ENCODE measurements at regions not wholly inside any gene's neighbourhood (a gene's known extent, or its start where the extent isn't known, plus 50 kb on each side); places are given as distances from the start of the nearest gene placed in this dataset.

GRCh38 chr17:69916761-69917160, 158.3 kb upstream of the KCNJ16 start:
- H2AK5ac ChIP-seq (ENCODE audit: low read length), result no peak overlapping the region
- no peaks in the 10 kb centered on the region for H3K27me3 ChIP-seq (ENCODE audit: insufficient read depth, low read length)
- peaks cover 2% of the 10 kb centered on the region for H3K79me1 ChIP-seq (ENCODE audit: low read length)
- no peak overlapping the region for H2BK5ac ChIP-seq (ENCODE audit: low read depth, low read length, poor library complexity)
- H4K91ac ChIP-seq (ENCODE audit: low read depth, low read length), result no peak overlapping the region
- no peak overlapping the region for H3K14ac ChIP-seq (ENCODE audit: low read length)
- DNase-seq, result no peak
- H3K4ac ChIP-seq (ENCODE audit: low read depth, low read length), result no peak overlapping the region
- no peak overlapping the region for H2BK120ac ChIP-seq (ENCODE audit: insufficient read depth, low read length, poor library complexity)
- H3K4me2 ChIP-seq (ENCODE audit: low read length), result no peak overlapping the region
- no peaks in the 10 kb centered on the region for H3K9me3 ChIP-seq (ENCODE audit: insufficient read depth, low read depth, low read length)
- H3K36me3 ChIP-seq (ENCODE audit: control insufficient read depth in 1 of 2, insufficient read depth in 2 of 2, low read length in 2 of 2), result no peaks in the 10 kb centered on the region
- H4K12ac ChIP-seq (ENCODE audit: low read depth, low read length), result no peak overlapping the region
- no peaks in the 10 kb centered on the region for H3K79me2 ChIP-seq (ENCODE audit: control insufficient read depth, insufficient read depth, low read length, poor library complexity)
- no peak overlapping the region for H4K8ac ChIP-seq (ENCODE audit: low read depth, low read length)
- H2BK12ac ChIP-seq (ENCODE audit: low read length), result no peak overlapping the region
- no peak overlapping the region for H3K4me3 ChIP-seq (ENCODE audit: low read depth, low read length)
- peaks cover 0 to 2% of the 10 kb centered on the region in 2 experiments for H3K4me1 ChIP-seq (ENCODE audit: control insufficient read depth in 1 of 2, insufficient read depth in 2 of 2, low read length in 2 of 2)
- no peak overlapping the region for H2AFZ ChIP-seq (ENCODE audit: insufficient read depth, low read length, poor library complexity)
- no peak overlapping the region for H3K23ac ChIP-seq (ENCODE audit: low read length)
- no peak overlapping the region for H3K9ac ChIP-seq (ENCODE audit: low read length)
- no peak overlapping the region for H3K27ac ChIP-seq (ENCODE audit: low read depth, low read length)
- no CpG with 5 or more reads among the region's 2 CpGs for WGBS (ENCODE audit: extremely low coverage, insufficient coverage, insufficient read length)
- no peak overlapping the region for H3K18ac ChIP-seq (ENCODE audit: low read length)

GRCh38 chr17:69918164-69918563, 156.9 kb upstream of the KCNJ16 start:
- DNase-seq, result no peak
- no peak overlapping the region for H2BK12ac ChIP-seq (ENCODE audit: low read length)
- no peak overlapping the region for H2AFZ ChIP-seq (ENCODE audit: insufficient read depth, low read length, poor library complexity)
- H3K9me3 ChIP-seq (ENCODE audit: insufficient read depth, low read depth, low read length), result no peaks in the 10 kb centered on the region
- H3K4me2 ChIP-seq (ENCODE audit: low read length), result no peak overlapping the region
- H3K27ac ChIP-seq (ENCODE audit: low read depth, low read length), result no peak overlapping the region
- H4K91ac ChIP-seq (ENCODE audit: low read depth, low read length), result no peak overlapping the region
- H4K8ac ChIP-seq (ENCODE audit: low read depth, low read length), result no peak overlapping the region
- no peak overlapping the region for H2BK120ac ChIP-seq (ENCODE audit: insufficient read depth, low read length, poor library complexity)
- no peak overlapping the region for H4K12ac ChIP-seq (ENCODE audit: low read depth, low read length)
- no peak overlapping the region for H3K14ac ChIP-seq (ENCODE audit: low read length)
- no peaks in the 10 kb centered on the region for H3K36me3 ChIP-seq (ENCODE audit: control insufficient read depth in 1 of 2, insufficient read depth in 2 of 2, low read length in 2 of 2)
- peaks cover 2% of the 10 kb centered on the region for H3K79me1 ChIP-seq (ENCODE audit: low read length)
- no peak overlapping the region for H2AK5ac ChIP-seq (ENCODE audit: low read length)
- no CpG with 5 or more reads among the region's 4 CpGs for WGBS (ENCODE audit: extremely low coverage, insufficient coverage, insufficient read length)
- H3K79me2 ChIP-seq (ENCODE audit: control insufficient read depth, insufficient read depth, low read length, poor library complexity), result no peaks in the 10 kb centered on the region
- no peaks in the 10 kb centered on the region for H3K27me3 ChIP-seq (ENCODE audit: insufficient read depth, low read length)
- no peak overlapping the region for H3K18ac ChIP-seq (ENCODE audit: low read length)
- no peak overlapping the region for H3K23ac ChIP-seq (ENCODE audit: low read length)
- no peak overlapping the region for H3K4me3 ChIP-seq (ENCODE audit: low read depth, low read length)
- H3K4me1 ChIP-seq (ENCODE audit: control insufficient read depth in 1 of 2, insufficient read depth in 2 of 2, low read length in 2 of 2), result peaks cover 0 to 2% of the 10 kb centered on the region in 2 experiments
- H3K9ac ChIP-seq (ENCODE audit: low read length), result no peak overlapping the region
- H3K4ac ChIP-seq (ENCODE audit: low read depth, low read length), result no peak overlapping the region
- H2BK5ac ChIP-seq (ENCODE audit: low read depth, low read length, poor library complexity), result no peak overlapping the region

- Histone ChIP-seq H3K36me3 (ENCODE audit: control insufficient read depth in 1 of 2, insufficient read depth in 2 of 2, low read length in 2 of 2) (no peaks in the 10 kb centered on the region), H4K12ac (ENCODE audit: low read depth, low read length) (no peak overlapping the region), H2BK12ac (ENCODE audit: low read length) (no peak overlapping the region), H3K27ac (ENCODE audit: low read depth, low read length) (no peak overlapping the region), H3K18ac (ENCODE audit: low read length) (no peak overlapping the region), H3K9me3 (ENCODE audit: insufficient read depth, low read depth, low read length) (no peaks in the 10 kb centered on the region), H2AK5ac (ENCODE audit: low read length) (no peak overlapping the region), H3K9ac (ENCODE audit: low read length) (no peak overlapping the region), H4K91ac (ENCODE audit: low read depth, low read length) (no peak overlapping the region), H3K23ac (ENCODE audit: low read length) (no peak overlapping the region), H2BK5ac (ENCODE audit: low read depth, low read length, poor library complexity) (no peak overlapping the region), H3K79me2 (ENCODE audit: control insufficient read depth, insufficient read depth, low read length, poor library complexity) (no peaks in the 10 kb centered on the region), H3K4me3 (ENCODE audit: low read depth, low read length) (no peak overlapping the region), H2AFZ (ENCODE audit: insufficient read depth, low read length, poor library complexity) (no peak overlapping the region), H3K27me3 (ENCODE audit: insufficient read depth, low read length) (no peaks in the 10 kb centered on the region), H3K4me1 (ENCODE audit: control insufficient read depth in 1 of 2, insufficient read depth in 2 of 2, low read length in 2 of 2) (peaks cover 0 to 2% of the 10 kb centered on the region in 2 experiments), H3K14ac (ENCODE audit: low read length) (no peak overlapping the region), H4K8ac (ENCODE audit: low read depth, low read length) (no peak overlapping the region), H3K4me2 (ENCODE audit: low read length) (no peak overlapping the region), H3K4ac (ENCODE audit: low read depth, low read length) (no peak overlapping the region), H2BK120ac (ENCODE audit: insufficient read depth, low read length, poor library complexity) (no peak overlapping the region), H3K79me1 (ENCODE audit: low read length) (peaks cover 2% of the 10 kb centered on the region)
- DNase-seq, result no peak
- WGBS (ENCODE audit: extremely low coverage, insufficient coverage, insufficient read length), result no CpG with 5 or more reads among the region's 2 CpGs
Measured at GRCh38 chr17:69919789-69920188, 155.2 kb upstream of the KCNJ16 start.

- Histone ChIP-seq H3K23ac (ENCODE audit: low read length) (no peak overlapping the region), H4K12ac (ENCODE audit: low read depth, low read length) (no peak overlapping the region), H3K4me1 (ENCODE audit: control insufficient read depth in 1 of 2, insufficient read depth in 2 of 2, low read length in 2 of 2) (peaks cover 0 to 2% of the 10 kb centered on the region in 2 experiments), H3K36me3 (ENCODE audit: control insufficient read depth in 1 of 2, insufficient read depth in 2 of 2, low read length in 2 of 2) (no peaks in the 10 kb centered on the region), H3K18ac (ENCODE audit: low read length) (no peak overlapping the region), H3K9ac (ENCODE audit: low read length) (no peak overlapping the region), H2AFZ (ENCODE audit: insufficient read depth, low read length, poor library complexity) (no peak overlapping the region), H2BK5ac (ENCODE audit: low read depth, low read length, poor library complexity) (no peak overlapping the region), H3K4me3 (ENCODE audit: low read depth, low read length) (no peak overlapping the region), H2BK12ac (ENCODE audit: low read length) (no peak overlapping the region), H4K8ac (ENCODE audit: low read depth, low read length) (no peak overlapping the region), H3K4me2 (ENCODE audit: low read length) (no peak overlapping the region), H4K91ac (ENCODE audit: low read depth, low read length) (no peak overlapping the region), H2AK5ac (ENCODE audit: low read length) (no peak overlapping the region), H2BK120ac (ENCODE audit: insufficient read depth, low read length, poor library complexity) (no peak overlapping the region), H3K27me3 (ENCODE audit: insufficient read depth, low read length) (no peaks in the 10 kb centered on the region), H3K14ac (ENCODE audit: low read length) (no peak overlapping the region), H3K4ac (ENCODE audit: low read depth, low read length) (no peak overlapping the region), H3K27ac (ENCODE audit: low read depth, low read length) (no peak overlapping the region), H3K79me1 (ENCODE audit: low read length) (peaks cover 2% of the 10 kb centered on the region), H3K79me2 (ENCODE audit: control insufficient read depth, insufficient read depth, low read length, poor library complexity) (no peaks in the 10 kb centered on the region), H3K9me3 (ENCODE audit: insufficient read depth, low read depth, low read length) (no peaks in the 10 kb centered on the region)
- whole genome bisulfite sequencing (ENCODE audit: extremely low coverage, insufficient coverage, insufficient read length), result no CpG with 5 or more reads among the region's 1 CpG
- no peak for DNase-seq
Measured at GRCh38 chr17:69921046-69921445, 154.0 kb upstream of the KCNJ16 start.
